ENCODE measurements at regions not wholly inside any gene's neighbourhood (a gene's known extent, or its start where the extent isn't known, plus 50 kb on each side); places are given as distances from the start of the nearest gene placed in this dataset.

DNA sequence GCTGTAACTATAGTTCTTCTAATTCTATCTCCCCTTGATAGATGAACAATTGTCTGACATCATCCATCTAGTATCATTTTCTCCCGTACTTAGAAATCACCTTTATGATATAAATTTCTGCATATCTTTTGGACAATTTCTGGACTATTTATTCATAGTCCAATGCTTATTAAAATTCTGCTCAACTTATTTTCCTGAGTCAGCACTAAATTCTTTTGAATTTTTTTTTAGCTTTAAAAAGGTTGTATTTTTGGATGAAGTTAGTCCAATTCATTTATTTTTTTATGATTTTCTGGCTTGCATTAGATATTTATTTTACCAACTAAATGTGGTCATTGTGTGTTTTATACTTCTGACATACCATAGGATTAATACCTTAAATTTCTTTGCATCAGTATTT, 538.5 kb upstream of the DCC start:
- Histone ChIP-seq H3K27me3 (ENCODE audit: insufficient read depth, low read length) (no peaks in the 10 kb centered on the region), H3K79me2 (ENCODE audit: insufficient read depth, low read length) (no peaks in the 10 kb centered on the region), H3K9me3 (ENCODE audit: control insufficient read depth in 1 of 2, insufficient read depth in 1 of 2, low read depth in 1 of 2, low read length in 2 of 2) (peaks cover 0 to 10% of the 10 kb centered on the region in 2 experiments; a peak in 3 of 4 replicates), H2AFZ (ENCODE audit: low read depth, low read length, poor library complexity, severe bottlenecking) (no peak overlapping the region), H3K9me2 (ENCODE audit: insufficient read depth) (no peaks in the 10 kb centered on the region), H3K9ac (ENCODE audit: low read length) (no peak overlapping the region), H3K4me3 (replicated peaks in 1 of 2; ENCODE audit: low read depth in 1 of 2, low read length in 2 of 2) (no peak overlapping the region), H3K27ac (ENCODE audit: low read depth, low read length) (no peak overlapping the region), H3K36me3 (ENCODE audit: control insufficient read depth in 1 of 2, insufficient read depth in 2 of 2, low read length in 2 of 2) (no peaks in the 10 kb centered on the region), H3K4me1 (ENCODE audit: control insufficient read depth in 1 of 2, insufficient read depth in 2 of 2, low read length in 2 of 2) (no peaks in the 10 kb centered on the region), H4K20me1 (ENCODE audit: insufficient read depth) (no peaks in the 10 kb centered on the region), H3K4me2 (ENCODE audit: low read length) (no peak overlapping the region)
- DNase-seq (ENCODE audit: low read depth, low spot score) (no peak), ATAC-seq (no peak)
- no TSS peak for BruUV-seq (replicated peaks)
- CTCF ChIA-PET = no interaction called here
- RAD21 ChIA-PET (ENCODE audit: low non-redundant PET in 1 of 2, low total read pairs in 2 of 2, uncharacterized antibody in 2 of 2, unreplicated experiment in 2 of 2) = no interaction called here
- no peak for TF ChIP-seq SIN3A (IDR thresholded peaks at IDR 0.05; ENCODE audit: low read depth)
- TF ChIP-seq, protein P1, sequence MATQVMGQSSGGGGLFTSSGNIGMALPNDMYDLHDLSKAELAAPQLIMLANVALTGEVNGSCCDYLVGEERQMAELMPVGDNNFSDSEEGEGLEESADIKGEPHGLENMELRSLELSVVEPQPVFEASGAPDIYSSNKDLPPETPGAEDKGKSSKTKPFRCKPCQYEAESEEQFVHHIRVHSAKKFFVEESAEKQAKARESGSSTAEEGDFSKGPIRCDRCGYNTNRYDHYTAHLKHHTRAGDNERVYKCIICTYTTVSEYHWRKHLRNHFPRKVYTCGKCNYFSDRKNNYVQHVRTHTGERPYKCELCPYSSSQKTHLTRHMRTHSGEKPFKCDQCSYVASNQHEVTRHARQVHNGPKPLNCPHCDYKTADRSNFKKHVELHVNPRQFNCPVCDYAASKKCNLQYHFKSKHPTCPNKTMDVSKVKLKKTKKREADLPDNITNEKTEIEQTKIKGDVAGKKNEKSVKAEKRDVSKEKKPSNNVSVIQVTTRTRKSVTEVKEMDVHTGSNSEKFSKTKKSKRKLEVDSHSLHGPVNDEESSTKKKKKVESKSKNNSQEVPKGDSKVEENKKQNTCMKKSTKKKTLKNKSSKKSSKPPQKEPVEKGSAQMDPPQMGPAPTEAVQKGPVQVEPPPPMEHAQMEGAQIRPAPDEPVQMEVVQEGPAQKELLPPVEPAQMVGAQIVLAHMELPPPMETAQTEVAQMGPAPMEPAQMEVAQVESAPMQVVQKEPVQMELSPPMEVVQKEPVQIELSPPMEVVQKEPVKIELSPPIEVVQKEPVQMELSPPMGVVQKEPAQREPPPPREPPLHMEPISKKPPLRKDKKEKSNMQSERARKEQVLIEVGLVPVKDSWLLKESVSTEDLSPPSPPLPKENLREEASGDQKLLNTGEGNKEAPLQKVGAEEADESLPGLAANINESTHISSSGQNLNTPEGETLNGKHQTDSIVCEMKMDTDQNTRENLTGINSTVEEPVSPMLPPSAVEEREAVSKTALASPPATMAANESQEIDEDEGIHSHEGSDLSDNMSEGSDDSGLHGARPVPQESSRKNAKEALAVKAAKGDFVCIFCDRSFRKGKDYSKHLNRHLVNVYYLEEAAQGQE (IDR thresholded peaks at IDR 0.05; ENCODE audit: low read depth) = no peak
- intact Hi-C loops (cut with micrococcal nuclease) = no loop called here
- POLR2A ChIA-PET = no interaction called here

DNA sequence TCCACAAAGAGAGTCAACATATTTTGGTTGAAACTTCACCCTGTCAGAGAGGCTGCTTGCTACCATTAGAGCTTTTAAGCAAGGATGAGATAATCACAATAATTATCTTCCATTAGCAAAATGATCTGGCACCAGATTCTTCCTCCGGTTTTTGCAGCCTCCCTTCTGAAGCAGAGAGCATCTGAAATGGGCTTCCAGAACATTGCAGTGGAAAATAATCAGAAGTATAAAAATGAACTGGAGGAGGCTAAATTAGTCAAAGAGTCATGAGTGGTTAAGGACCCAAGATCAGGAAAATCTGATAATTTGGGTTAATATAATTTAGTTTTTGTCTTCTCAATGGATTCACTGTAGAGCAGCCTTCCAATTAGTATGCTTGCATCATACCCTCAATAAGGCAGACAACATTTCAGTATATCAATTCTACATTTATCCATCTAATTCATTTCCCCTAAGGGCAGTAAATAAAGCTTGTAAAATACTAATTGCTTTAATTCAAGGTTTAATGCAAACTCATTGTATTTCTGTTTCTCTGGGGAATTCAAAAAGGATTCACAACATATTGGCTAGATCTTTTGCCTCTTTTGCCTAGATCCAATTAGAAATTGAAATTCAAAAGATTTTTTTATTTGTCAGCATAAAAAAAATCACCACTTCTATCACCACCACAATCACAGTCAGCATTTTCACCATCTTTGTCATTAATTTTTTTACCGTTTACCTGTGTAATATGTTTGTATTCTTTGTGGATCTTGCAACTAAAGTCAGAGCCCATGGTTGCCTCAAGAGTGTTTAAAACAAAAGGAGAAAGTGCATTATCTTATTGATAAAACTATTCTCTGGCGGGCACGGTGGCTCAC, 537.2 kb upstream of the DCC start:
- H4K20me1 ChIP-seq (ENCODE audit: insufficient read depth) = no peaks in the 10 kb centered on the region
- ChIA-PET CTCF (no interaction called here), RAD21 (ENCODE audit: low non-redundant PET in 1 of 2, low total read pairs in 2 of 2, uncharacterized antibody in 2 of 2, unreplicated experiment in 2 of 2) (no interaction called here), POLR2A (no interaction called here)
- no peaks in the 10 kb centered on the region for H3K9me2 ChIP-seq (ENCODE audit: insufficient read depth)
- H3K9ac ChIP-seq (ENCODE audit: low read length) = no peak overlapping the region
- no peak overlapping the region for H3K27ac ChIP-seq (ENCODE audit: low read depth, low read length)
- ATAC-seq (no peak), DNase-seq (ENCODE audit: low read depth, low spot score) (no peak)
- H3K36me3 ChIP-seq (ENCODE audit: control insufficient read depth in 1 of 2, insufficient read depth in 2 of 2, low read length in 2 of 2) = no peaks in the 10 kb centered on the region
- intact Hi-C loops (cut with micrococcal nuclease) = no loop called here
- BruUV-seq (replicated peaks) = no TSS peak
- H3K4me1 ChIP-seq (ENCODE audit: control insufficient read depth in 1 of 2, insufficient read depth in 2 of 2, low read length in 2 of 2) = no peaks in the 10 kb centered on the region
- H3K9me3 ChIP-seq (ENCODE audit: control insufficient read depth in 1 of 2, insufficient read depth in 1 of 2, low read depth in 1 of 2, low read length in 2 of 2) = peaks cover 0 to 16% of the 10 kb centered on the region in 2 experiments; a peak in 3 of 4 replicates
- no peak overlapping the region for H3K4me2 ChIP-seq (ENCODE audit: low read length)
- H3K27me3 ChIP-seq (ENCODE audit: insufficient read depth, low read length) = no peaks in the 10 kb centered on the region
- H3K4me3 ChIP-seq (replicated peaks in 1 of 2; ENCODE audit: low read depth in 1 of 2, low read length in 2 of 2) = no peak overlapping the region
- H3K79me2 ChIP-seq (ENCODE audit: insufficient read depth, low read length) = no peaks in the 10 kb centered on the region
- H2AFZ ChIP-seq (ENCODE audit: low read depth, low read length, poor library complexity, severe bottlenecking) = no peak overlapping the region
- TF ChIP-seq POLR2AphosphoS5 (IDR thresholded peaks at IDR 0.05; ENCODE audit: low read depth, low read length) (no peak), ZFX (IDR thresholded peaks at IDR 0.05) (no peak), SP1 (IDR thresholded peaks at IDR 0.05; ENCODE audit: low read depth) (no peak), EZH2 (IDR thresholded peaks at IDR 0.05) (no peak), ELF1 (IDR thresholded peaks at IDR 0.05; ENCODE audit: borderline replicate concordance, low read depth) (no peak), RAD21 (IDR thresholded peaks at IDR 0.05; ENCODE audit: low read depth) (no peak), YY1 (IDR thresholded peaks at IDR 0.05; ENCODE audit: extremely low read depth, insufficient replicate concordance, low read depth, low read length) (no peak), EGR1 (IDR thresholded peaks at IDR 0.05; ENCODE audit: low read depth) (no peak), JUND (IDR thresholded peaks at IDR 0.05) (no peak)
- TF ChIP-seq, protein P2, sequence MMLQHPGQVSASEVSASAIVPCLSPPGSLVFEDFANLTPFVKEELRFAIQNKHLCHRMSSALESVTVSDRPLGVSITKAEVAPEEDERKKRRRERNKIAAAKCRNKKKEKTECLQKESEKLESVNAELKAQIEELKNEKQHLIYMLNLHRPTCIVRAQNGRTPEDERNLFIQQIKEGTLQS (IDR thresholded peaks at IDR 0.05) = no peak
- TF ChIP-seq, protein P3, sequence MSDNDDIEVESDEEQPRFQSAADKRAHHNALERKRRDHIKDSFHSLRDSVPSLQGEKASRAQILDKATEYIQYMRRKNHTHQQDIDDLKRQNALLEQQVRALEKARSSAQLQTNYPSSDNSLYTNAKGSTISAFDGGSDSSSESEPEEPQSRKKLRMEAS (IDR thresholded peaks at IDR 0.05) = no peak
- TF ChIP-seq, protein P1 (IDR thresholded peaks at IDR 0.05; ENCODE audit: low read depth) = no peak

Measured in HCT116 (cell line).